Cardiac septum (tissue), 1 donor: ENCODE measurements at regions not wholly inside any gene's neighbourhood (a gene's known extent, or its start where the extent isn't known, plus 50 kb on each side); places are given as distances from the start of the nearest gene placed in this dataset.

ENCODE experiments used
- DNase-seq: peaks from one replicate; pipeline ENCODE4 v3.0.0-alpha.2; 2020; ENCODE audit warnings: low spot score
- intact Hi-C: fragments of 100-400 bp; cut with DNase I; formaldehyde crosslinking; loops from one replicate; pipeline ENCODE4 v1.14.0; 2022
- donor health status: DM: no; HTN: no; CAD: no.

- intact Hi-C loops, result no loop called here
- no peak for DNase-seq
These were observed 403.9 kb upstream of the LMCD1 start for GRCh38 chr3:8097690-8098089.

- DNase-seq, result no peak
- intact Hi-C loops, result no loop called here
These were observed 397.7 kb upstream of the LMCD1 start for GRCh38 chr3:8103954-8104353.

- intact Hi-C loops, result no loop called here
- no peak for DNase-seq
These were observed 394.7 kb upstream of the LMCD1 start for GRCh38 chr3:8106921-8107320.

GRCh38 chr3:8110966-8111798 is 390.4 kb upstream of the LMCD1 start:
- no peak for DNase-seq
- intact Hi-C loops, result loop anchor here (5.0 kb wide), 1 partner anchor 309 kb away; no protein-coding TSS in a partner anchor

- intact Hi-C loops, result loop anchor here (5.0 kb wide), 1 partner anchor 310 kb away; no protein-coding TSS in a partner anchor
- DNase-seq, result no peak
These were observed 389.0 kb upstream of the LMCD1 start for GRCh38 chr3:8112587-8112986.

GRCh38 chr3:8113626-8114025 is 388.0 kb upstream of the LMCD1 start:
- intact Hi-C loops, result loop anchor here (5.0 kb wide), 1 partner anchor 311 kb away; no protein-coding TSS in a partner anchor

GRCh38 chr3:8128686-8129085 is 372.9 kb upstream of the LMCD1 start:
- DNase-seq, result no peak
- intact Hi-C loops, result no loop called here

More at GRCh38 chr3:8113626-8114025, 388.0 kb upstream of the LMCD1 start:
- no peak for DNase-seq

GRCh38 chr3:8136553-8136952 is 365.1 kb upstream of the LMCD1 start:
- DNase-seq, result no peak
- intact Hi-C loops, result no loop called here

GRCh38 chr3:8143186-8143585 is 358.4 kb upstream of the LMCD1 start:
- intact Hi-C loops, result no loop called here
- no peak for DNase-seq

GRCh38 chr3:8145661-8146060 is 356.0 kb upstream of the LMCD1 start:
- DNase-seq, result no peak
- intact Hi-C loops, result no loop called here

- intact Hi-C loops, result no loop called here
These were observed 353.9 kb upstream of the LMCD1 start for GRCh38 chr3:8147711-8148110.

GRCh38 chr3:8152821-8153418 is 348.7 kb upstream of the LMCD1 start:
- intact Hi-C loops, result no loop called here
- no peak for DNase-seq

More at GRCh38 chr3:8147711-8148110, 353.9 kb upstream of the LMCD1 start:
- DNase-seq, result no peak

- intact Hi-C loops, result no loop called here
- DNase-seq, result no peak
These were observed 347.8 kb upstream of the LMCD1 start for GRCh38 chr3:8153800-8154199.

GRCh38 chr3:8154617-8155016 is 347.0 kb upstream of the LMCD1 start:
- intact Hi-C loops, result no loop called here
- no peak for DNase-seq

GRCh38 chr3:8156138-8156537 is 345.5 kb upstream of the LMCD1 start:
- intact Hi-C loops, result no loop called here
- no peak for DNase-seq

GRCh38 chr3:8156831-8157230 is 344.8 kb upstream of the LMCD1 start:
- intact Hi-C loops, result no loop called here
- DNase-seq, result no peak

- DNase-seq, result no peak
- intact Hi-C loops, result no loop called here
These were observed 344.0 kb upstream of the LMCD1 start for GRCh38 chr3:8157640-8158039.

GRCh38 chr3:8164145-8164544 is 337.5 kb upstream of the LMCD1 start:
- intact Hi-C loops, result no loop called here
- no peak for DNase-seq

GRCh38 chr3:8166014-8166413 is 335.6 kb upstream of the LMCD1 start:
- intact Hi-C loops, result no loop called here
- DNase-seq, result no peak

- no peak for DNase-seq
- intact Hi-C loops, result no loop called here
These were observed 330.6 kb upstream of the LMCD1 start for GRCh38 chr3:8170971-8171508.

GRCh38 chr3:8173892-8174291 is 327.7 kb upstream of the LMCD1 start:
- DNase-seq, result no peak
- intact Hi-C loops, result no loop called here
